Stimulated activated CD4-positive, alpha-beta T cell treated with anti-CD3 and anti-CD28 coated beads, TNF-alpha, amount 100 ng/mL, for 48 hours (primary cell): ENCODE measurements at regions not wholly inside any gene's neighbourhood (a gene's known extent, or its start where the extent isn't known, plus 50 kb on each side); places are given as distances from the start of the nearest gene placed in this dataset.
"Not testable (repeated sequence)": the region's sequence is repeated elsewhere in the genome, so short reads cannot be mapped to it uniquely, and the experiment has no call there.

Experiments used
- DNase-seq, 3 donors: peaks; one replicate each; pipeline ENCODE4 v3.0.0-alpha.2; 2020; ENCODE audit warnings: low read depth in 3 of 3

DNA sequence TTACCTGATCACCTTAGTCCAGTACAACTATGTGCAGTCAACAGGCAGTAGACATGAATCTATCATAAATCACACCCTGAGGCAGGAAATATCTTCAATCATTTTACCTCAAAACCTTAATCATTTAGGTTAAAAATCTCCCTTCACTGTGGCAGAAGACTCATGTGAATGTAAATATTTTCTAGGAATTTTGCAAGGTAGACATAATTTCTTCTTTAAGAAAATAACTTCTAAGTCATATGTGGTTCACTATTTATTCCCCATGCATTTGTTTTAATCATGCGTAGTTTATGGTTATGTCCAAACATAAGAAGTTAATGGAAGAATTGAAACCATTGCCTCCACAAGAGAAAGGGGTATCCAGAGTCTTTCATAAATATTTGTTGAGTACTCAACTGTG is 97.0 kb downstream of the HMHB1 start:
- DNase-seq: no peak

DNA sequence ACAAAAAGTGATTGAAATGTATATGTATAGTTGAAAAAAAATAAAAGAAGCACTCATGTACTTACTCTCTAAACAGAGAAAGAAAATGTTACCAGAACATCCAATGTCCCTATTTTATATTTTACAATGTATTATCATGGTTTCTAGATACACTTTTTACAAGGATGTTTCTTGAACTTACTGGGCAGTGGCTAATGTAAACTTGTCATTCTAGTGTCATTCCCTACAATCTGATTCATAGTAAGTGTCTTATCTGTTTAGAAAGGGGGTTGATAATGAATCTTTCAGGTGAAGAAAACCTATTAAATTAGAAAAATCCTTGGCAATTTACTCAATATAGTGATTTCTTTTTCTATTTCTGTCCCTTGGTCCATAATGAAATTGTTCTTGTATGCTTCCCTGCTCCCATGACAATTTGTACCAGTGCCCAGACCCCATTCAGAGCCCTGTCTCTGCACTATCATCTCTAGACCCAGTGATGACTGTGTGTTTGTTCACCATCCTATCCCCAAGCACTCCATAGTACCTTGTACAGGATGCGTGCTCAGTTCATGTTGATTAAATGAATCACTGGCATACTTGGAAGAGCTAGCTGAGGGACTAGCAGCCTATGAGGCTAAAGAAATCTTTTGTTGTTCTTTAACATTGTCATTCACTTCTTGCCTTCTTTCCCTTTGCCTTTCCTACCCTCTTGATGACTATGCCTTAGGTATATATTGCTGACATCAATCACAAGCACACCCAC is 101.2 kb downstream of the HMHB1 start:
- DNase-seq: no peak

DNA sequence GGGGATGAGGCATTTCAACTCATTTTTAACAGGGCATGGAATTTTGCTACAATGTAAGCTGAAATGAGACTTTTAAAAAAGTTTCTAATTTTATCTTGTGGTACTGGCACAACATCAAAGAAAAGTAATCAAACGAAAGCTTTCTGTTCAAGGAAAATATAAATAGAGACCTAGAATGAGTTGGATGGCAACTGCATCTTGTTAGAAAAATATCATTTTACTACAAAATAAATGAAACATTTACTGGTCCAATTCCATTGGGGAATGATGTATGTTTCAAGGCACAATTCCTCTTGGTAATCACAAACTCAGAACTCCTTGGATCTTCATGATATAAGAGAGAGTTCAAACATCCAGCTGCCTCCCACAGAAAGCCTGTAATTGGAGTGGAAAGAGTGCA is 102.8 kb downstream of the HMHB1 start:
- DNase-seq: no peak

DNA sequence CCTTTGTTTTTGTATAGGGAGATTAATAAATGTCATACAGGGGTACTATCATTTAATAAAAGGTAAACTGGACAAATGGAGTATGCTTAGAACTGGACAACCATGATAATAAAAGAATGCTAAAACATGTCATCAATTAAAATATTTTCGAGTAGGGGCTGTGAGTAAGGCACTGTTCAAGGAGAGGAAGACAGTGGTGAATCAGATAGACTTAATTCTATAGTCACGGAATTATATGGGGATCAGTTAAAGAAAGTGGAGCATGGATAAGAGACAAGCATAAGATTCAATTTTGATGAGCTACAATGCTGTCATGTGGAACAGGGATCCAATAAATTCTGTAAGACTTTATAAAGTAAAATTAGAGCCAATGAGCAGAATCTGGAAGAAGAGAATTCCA is 104.5 kb downstream of the HMHB1 start:
- DNase-seq: no peak

DNA sequence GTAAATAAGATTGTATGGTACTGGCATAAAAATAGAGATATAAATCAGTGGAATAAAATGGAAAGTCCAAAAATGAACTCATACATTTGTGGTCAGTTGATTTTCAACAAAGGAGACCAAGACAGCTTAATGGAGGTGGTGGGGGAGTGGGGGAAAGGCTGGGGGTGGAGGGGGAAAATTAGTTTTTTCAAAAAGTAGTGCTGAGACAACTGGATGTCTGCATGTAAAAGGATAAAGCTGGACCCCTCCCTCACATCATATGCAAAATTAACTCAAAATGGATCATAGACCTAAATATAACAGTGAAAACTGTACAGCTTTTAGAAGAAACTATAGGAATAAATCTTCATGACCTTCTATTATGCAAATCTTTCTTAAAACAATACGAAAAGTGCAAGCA is 107.0 kb downstream of the HMHB1 start:
- no peak for DNase-seq

DNA sequence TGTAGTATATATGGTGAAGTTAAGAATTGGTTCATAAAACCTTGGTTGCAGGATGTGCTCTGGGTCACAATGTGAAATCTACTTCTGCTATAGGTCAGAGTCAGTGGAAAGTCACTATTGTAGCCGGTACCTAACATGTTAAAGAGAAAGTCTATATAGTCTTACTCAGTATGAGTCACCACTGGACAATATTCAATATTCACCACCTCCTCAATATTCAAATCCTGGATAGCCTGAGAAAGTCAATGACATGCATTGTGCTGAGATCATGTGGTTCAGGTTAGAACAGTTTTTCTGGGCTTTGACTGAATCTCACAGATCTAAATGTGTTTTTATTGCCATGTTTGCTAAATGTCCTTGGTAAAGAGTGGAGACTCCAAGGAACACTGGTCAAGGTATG is 108.8 kb downstream of the HMHB1 start:
- no peak for DNase-seq

DNA sequence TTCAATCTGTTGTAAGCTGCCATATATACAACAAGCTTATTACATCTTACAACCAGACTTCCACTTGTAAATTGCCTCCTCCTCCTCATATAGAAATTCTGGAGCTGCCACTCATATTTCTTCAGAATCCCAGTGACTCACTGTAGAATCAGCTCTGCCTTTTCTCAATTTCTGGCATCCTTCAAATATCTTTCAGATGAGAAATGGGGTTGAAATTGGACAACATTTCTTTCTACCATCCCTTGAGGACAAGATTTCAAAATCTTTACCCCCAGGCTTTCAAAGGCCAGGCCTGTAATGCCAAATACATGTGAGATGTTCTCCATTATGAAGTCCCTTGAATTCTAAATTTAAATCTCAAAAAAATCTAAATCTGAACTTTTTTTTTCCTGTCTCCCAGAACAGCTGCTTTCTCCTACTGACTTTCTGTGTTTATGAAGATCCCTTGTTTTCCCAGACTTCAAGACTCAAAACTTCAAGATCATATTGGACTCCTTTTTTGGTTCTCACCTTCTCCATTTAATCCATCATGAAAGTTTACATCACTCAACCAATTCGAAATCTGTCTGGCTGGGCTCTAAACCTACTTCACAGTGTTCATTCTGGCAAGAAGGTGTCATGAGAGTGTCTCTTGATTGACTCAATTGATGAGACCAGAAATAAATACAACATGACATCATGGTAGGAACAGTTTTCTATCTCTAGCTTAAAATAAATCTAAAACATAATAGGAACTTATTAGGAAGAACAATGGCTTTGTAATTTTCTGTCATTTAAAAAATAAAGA is 109.8 kb downstream of the HMHB1 start:
- DNase-seq: no peak

DNA sequence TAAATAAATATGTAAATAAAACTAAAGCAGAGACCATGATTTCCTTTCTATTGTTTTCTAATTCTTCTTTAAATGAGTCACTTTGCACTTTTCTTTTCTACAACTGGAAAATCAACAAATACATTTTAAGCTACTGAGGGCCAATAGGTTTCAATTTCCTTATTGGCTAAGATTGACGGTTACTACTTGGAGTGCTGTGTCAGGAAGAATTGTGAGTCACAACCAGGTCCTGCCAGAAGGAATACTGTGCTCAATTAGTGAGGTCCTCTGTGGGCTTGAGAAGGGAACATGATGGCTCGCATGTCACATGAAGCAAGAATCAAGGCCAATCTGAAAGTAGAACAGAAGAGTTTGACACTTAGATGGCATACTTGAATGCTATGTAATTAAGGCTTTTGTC is 110.8 kb downstream of the HMHB1 start:
- DNase-seq: no peak

DNA sequence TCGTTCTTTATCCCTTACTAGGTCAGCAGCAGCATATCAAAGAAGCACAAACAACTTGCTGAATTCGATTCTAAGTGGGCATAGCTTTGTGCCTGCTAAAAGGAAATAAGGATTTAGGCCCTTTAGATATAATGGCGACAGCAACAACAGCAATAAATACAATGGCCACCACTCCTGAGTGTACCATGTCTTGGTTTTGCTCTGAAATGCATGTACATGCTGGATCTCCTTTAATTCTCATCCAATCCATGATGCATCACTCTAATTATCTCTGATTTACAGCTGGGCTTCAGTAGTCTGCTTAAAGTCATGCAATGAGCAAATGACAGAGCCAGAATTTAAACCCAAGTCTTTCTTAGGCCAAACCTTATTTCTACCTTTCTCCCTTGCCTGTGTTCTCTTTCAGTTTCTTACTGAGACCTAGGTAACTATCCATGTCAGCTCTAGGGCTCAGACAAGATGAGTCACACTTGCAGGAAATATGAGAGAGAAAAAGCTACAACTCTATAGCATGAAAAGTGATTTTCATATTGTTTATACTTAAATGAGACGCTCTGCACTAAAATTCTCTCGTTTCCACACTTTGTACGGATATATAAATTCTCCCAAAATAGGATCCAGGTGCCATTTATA is 111.8 kb downstream of the HMHB1 start:
- DNase-seq: no peak

DNA sequence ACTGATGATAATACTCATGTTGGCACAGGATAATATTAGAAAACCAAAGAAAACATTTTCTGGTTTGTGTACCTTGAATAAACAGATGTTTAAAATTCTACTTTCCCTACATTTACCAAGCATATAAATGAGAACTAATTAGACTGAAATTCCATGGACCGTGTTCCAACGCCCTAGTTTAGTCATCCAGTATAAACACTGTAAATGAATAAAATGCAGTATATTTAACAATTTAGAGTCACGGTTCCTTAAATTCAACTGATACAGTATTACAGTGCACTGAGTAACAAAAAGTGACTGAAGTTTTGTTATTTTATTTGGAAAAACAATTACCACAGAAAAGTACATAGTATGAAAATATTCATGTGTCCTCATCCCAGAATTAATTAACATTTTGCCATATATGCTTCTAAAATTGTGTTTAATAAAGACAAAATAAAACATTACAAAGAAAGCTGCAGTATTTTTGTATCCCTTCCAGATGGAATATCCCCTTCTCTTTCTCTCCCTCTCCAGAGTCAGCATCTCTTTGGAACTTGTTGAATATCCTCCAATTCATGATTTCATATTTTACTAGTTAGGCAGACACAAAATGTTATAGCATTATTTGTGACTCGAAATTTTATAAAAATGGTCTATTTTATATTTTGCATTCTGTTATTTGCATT is 112.5 kb downstream of the HMHB1 start:
- no peak for DNase-seq

DNA sequence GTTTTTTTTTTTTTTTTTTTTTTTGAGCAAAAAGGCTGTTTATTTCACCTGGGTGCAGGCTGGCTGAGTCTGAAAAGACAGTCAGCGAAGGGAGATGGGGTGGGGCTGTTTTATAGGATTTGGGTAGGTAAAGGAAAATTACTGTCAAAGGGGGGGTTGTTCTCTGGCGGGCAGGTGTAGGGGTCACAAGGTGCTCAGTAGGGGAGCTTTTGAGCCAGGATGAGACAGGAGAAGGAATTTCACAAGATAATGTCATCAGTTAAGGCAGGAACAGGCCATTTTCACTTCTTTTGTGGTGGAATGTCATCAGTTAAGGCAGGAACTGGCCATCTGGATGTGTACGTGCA is 113.0 kb downstream of the HMHB1 start:
- DNase-seq: not testable (repeated sequence)

DNA sequence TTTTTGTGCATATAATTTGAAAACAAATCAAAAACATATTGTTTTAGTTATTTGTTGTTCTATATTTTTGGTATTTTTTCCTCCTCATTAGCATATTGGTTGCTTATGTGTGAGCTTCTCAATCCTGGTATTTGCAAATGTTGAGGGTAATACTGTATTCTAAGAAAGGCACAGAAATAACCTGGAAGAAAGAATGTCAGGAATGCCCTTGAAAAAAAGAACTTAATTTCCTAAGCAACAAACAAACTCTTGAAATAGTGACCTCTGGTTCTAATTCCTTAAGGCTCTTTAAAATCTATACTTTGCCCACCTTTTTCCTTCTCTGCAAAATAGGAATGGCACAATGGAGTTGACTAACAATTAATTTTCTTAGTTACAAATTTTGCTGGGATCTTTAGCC is 117.5 kb downstream of the HMHB1 start:
- DNase-seq: no peak

DNA sequence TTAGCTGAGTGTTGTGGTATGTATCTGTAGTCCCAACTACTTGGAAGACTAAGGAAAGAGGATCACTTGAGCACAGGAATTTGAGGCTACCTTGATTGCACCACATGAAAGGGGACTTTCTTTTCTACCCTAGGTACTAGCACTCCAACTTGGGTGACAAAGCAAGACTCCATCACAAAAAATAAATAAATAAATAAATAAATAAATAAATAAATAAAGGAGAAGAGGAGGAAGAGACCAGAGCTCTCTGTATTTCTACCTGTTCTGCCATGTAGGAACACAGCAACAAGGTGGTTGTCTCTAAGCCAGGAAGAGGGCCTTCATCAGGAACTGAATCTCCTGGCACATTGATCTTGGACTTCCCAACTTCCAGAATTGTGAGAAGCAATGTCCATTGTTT is 118.6 kb downstream of the HMHB1 start:
- DNase-seq: no peak

DNA sequence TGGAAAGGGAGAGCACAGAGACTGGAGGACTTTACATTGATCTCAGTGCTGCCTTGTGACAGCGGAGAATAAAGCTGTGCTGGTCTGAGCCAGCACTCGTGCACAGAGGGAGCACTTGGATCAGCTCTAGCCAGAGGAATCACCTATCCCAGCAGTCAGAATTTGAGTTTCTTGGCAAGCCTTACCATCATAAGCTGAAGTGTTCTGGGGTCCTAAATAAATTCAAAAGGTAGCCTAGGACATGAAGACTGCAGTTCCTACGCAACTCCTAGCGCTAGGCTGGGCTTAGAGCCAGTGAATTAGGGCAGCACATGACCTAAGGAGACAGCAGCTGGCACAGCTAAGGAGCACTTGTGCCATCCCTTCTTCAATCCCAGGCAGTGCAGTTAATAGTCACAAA is 119.5 kb downstream of the HMHB1 start:
- no peak for DNase-seq

DNA sequence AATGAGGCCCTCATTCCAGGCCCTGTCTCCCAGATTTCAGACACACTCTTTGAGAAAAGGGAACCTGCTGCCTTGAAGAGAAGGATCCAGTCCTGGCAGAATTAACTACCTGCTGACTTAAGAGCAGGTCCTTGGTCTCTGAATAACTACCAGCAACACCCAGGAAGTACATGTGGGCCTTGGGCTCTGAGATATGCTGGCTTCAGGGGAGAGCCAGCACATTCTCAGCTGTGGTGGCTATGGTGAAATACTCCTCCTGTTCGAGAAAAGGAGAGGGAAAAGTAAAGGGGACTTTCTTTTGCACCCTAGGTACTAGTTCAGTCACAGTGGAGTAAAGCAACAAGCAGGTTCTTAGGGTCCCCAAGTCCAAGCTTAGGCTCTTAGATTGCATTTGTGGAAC is 120.0 kb downstream of the HMHB1 start:
- DNase-seq: no peak

DNA sequence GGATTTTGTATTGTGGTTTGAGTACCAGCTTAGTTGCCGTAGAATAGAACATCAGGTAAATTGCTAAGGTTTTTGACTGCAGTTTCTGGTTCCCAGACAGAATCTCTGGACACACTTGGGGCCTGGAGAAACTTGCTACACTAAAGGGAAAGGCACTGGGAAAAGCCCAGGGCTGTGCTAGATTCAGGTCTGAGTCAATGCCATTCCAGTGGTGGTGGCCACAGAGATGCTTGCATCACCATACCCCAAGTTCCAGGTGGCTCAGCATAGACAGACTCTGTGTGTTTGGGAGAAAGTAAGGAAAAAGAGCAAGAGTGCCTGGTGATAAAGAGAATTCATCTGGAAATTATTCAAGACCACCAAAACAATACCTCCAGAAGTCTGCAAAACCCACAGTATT is 120.6 kb downstream of the HMHB1 start:
- no peak for DNase-seq

DNA sequence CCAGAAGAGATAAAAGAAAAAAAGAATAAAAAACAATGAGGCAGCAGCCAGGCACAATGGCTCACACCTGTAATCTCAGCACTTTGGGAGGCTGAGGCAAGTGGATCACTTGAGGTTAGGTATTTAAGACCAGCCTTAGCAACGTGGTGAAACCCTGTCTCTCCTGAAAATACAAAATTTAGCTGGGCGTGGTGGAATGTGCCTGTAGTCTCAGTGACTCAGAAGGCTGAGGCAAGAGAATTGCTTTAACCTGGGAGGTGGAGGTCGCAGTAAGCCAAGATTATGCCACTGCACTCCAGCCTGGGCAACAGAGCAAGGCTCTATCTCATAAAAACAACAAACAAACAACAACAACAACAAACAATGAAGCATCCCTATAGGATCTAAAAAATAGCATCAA is 121.5 kb downstream of the HMHB1 start:
- DNase-seq: no peak

DNA sequence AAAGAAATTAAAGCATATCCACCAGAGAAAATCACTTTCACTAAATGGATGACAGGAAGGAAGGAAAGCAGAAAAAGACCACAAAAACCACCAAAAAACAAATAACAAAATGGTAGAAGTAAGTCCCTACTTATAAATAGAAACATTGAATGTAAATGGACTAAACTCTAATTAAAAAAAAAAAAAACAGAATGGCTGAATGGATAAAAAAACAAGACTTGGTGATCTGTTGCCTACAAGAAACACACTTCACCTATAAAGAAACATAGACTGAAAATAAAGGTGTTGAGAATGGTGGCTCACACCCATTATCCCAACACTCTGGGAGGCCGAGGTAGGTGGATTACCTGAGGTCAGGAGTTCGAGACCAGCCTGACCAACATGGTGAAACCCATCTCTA is 122.9 kb downstream of the HMHB1 start:
- no peak for DNase-seq

DNA sequence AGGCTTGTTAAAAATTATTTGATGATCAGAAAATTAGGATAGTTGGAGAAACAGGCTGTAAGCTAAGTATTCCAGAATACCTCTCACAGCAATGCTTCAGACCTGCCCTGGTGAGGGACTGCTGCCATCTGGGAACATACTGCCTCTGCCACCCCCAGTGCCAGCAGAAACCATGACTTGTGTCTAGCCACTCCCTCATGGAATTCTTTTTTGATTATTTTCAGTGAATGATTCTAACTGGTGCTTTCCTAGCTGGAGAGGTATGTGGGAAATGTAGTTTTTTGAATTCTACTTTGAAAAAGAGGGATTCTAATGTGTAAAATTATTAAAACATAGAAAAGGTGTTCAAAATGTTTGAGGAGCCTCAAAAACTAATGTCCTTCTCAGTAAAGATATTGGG is 126.3 kb downstream of the HMHB1 start:
- DNase-seq: no peak

DNA sequence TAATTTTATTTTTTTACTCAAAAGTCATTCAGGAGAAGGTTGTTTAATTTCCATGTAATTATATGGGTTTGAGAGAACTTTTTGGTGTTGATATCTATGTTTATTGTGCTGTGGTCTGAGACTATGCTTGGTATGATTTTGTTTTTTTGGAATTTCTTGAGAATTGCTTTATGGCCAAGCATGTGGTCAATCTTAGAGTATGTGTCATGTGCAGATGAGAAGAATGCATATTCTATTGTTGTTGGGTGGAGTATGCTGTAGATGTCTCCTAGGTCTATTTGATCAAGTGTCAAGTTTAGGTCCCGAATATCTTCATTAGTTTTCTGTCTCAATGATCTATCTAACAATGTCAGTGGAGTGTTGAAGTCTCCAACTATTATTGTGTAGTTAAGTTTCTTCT is 134.9 kb downstream of the HMHB1 start:
- DNase-seq: no peak

DNA sequence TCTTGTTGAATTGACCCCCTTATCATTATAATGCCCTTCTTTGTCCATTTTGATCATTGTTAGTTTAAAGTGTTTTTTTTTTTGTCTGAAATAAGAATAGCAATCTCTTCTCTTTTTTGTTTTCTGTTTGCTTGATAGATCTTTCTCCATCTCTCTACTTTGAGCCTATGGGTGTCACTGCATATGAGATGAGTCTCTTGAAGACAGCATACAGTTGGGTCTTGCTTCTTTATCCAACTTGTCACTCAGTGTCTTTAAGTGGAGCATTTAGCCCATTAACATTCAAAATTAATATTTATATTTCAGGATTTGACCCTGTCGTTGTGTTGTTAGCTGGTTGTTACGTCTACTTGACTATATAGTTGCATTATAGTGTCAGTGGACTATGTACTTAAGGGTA is 135.4 kb downstream of the HMHB1 start:
- no peak for DNase-seq

DNA sequence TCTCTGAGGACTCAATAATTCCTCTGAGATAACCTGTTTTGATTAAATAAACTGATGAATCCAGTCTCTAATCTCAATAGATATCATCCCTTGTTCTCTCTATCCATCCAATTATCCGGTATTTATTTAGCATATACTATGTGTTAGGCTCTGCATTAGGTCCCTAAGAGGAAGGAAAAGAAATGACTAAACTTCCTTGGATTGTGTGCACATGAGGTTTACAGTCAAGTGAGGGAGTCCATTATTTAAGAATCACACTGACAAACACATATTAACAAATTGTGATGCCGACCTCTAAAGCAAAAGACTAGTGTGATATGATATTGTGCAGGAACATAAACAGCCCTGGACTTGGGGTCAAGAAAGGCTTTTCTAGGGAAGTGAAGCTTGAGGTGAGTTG is 140.8 kb downstream of the HMHB1 start:
- no peak for DNase-seq

DNA sequence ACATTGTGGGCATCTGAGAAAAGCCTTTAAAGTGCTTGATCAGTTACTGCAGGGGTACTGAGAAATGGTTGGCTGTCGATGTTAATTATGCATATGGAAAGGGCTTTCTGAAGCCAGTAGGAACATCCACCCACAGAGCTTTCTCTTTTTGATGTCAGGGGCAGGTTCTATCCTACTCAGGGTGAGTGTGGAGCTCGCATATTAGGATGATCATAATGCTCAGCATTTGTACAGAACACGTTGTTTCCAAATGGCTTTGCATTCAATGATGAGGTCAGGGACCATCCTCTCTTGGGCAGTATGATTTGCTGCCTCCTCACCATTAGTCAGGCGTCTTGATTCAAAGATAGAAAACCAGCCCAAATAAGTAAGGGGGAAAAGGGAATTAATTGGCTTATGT is 141.9 kb downstream of the HMHB1 start:
- no peak for DNase-seq
